Pancreas (tissue), 10 donors: ENCODE measurements at regions not wholly inside any gene's neighbourhood (a gene's known extent, or its start where the extent isn't known, plus 50 kb on each side); places are given as distances from the start of the nearest gene placed in this dataset.
"Not testable (repeated sequence)": the region's sequence is repeated elsewhere in the genome, so short reads cannot be mapped to it uniquely, and the experiment has no call there.

Experiments
- ATAC-seq, 4 donors: fragments of 200-7000 bp; cut with Tn5 transposase; one replicate each; pipeline versions ENCODE4 v1.8.0 to v1.9.1; 2020; ENCODE audit warnings: mild to moderate bottlenecking in 4 of 4, moderate library complexity in 4 of 4
- DNase-seq, 6 donors: peaks; one replicate each; pipeline ENCODE4 v3.0.0-alpha.2; 2020
- FAIRE-seq: peaks from 2 replicates; lab custom pipeline; 2012; peaks lifted over from hg19 to GRCh38; lab: Jason Lieb, UNC
- H3K27ac ChIP-seq, 4 donors: fragments of 200-600 bp; sonication (generic); 1 replicate in 3 of 4; 2 replicates in 1 of 4; pipeline versions ENCODE4 v1.5.0 to v1.8.0; 2020
- H3K27me3 ChIP-seq, 4 donors: fragments of 200-600 bp; one replicate each; pipeline ENCODE4 v1.8.0; 2021
- H3K36me3 ChIP-seq, 3 donors: fragments of 200-600 bp; sonication (generic) in 1 of 3; one replicate each; pipeline versions ENCODE4 v1.5.0 to v1.8.0; 2020 to 2021
- H3K4me1 ChIP-seq, 3 donors: fragments of 200-600 bp; one replicate each; pipeline ENCODE4 v1.8.0; 2021
- H3K4me3 ChIP-seq, 4 donors: fragments of 200-600 bp; sonication (generic) in 2 of 4; one replicate each; pipeline versions ENCODE4 v1.5.0 to v1.8.0; 2020 to 2021
- H3K9me3 ChIP-seq, 4 donors: fragments of 200-600 bp; one replicate each; pipeline ENCODE4 v1.8.0; 2021
- CTCF ChIP-seq, 4 donors: fragments of 200-600 bp; sonication (generic) in 3 of 4; IDR thresholded peaks; one replicate each; pipeline versions ENCODE4 v1.5.0 to v1.8.0; 2021; ENCODE audit warnings: antibody characterized with exemption in 4 of 4
- WGBS, 2 donors: extraction: QIAGEN DNeasy Blood & Tissue Kit; methylation state at CpG; one replicate each; pipeline ENCODE4 v1.1.7; 2013; 5-methylcytosine and 5-hydroxymethylcytosine counted together
- intact Hi-C, 3 donors: fragments of 100-400 bp; cut with DNase I; formaldehyde crosslinking; loops; one replicate each; pipeline versions ENCODE4 v1.11.1 to v1.14.2; 2022
- donor health status: healthy with polysubstance abuse.
- donor health status: DM: no; HTN: no; CAD: no; lungs with moderate emphysema.
- donor health status: DM: no; HTN: no; CAD: no.
- donor health status: control.
- donor health status: control.
- donor health status: Bipolar disorder and iron deficiency.
- donor health status: DM: yes; HTN: yes; CAD: no.
- donor health status: DM: no; HTN: no; CAD: no.
- donor health status: DM: no; HTN: no; CAD: no.
- donor health status: DM: yes; HTN: yes; CAD: no.

- intact Hi-C loops = no loop called here
- Histone ChIP-seq H3K4me1 (no peaks in the 10 kb centered on the region), H3K27me3 (no peaks in the 10 kb centered on the region), H3K9me3 (no peaks in the 10 kb centered on the region), H3K36me3 (no peaks in the 10 kb centered on the region), H3K27ac (no peak overlapping the region), H3K4me3 (no peak overlapping the region)
- ATAC-seq (no peak), DNase-seq (no peak), FAIRE-seq (no peak)
- TF ChIP-seq CTCF (IDR thresholded peaks at IDR 0.05) = no peak
- 72 to 81% methylated on average over 4 of the region's 4 CpGs for WGBS, 2 donors
These were observed 82.1 kb upstream of the BCHE start for GRCh38 chr3:165919284-165919683.

GRCh38 chr3:165918657-165918979, 81.4 kb upstream of the BCHE start:
- Histone ChIP-seq H3K4me1 (no peaks in the 10 kb centered on the region), H3K9me3 (no peaks in the 10 kb centered on the region), H3K4me3 (no peak overlapping the region), H3K27me3 (no peaks in the 10 kb centered on the region), H3K36me3 (no peaks in the 10 kb centered on the region), H3K27ac (no peak overlapping the region)
- TF ChIP-seq CTCF (IDR thresholded peaks at IDR 0.05) = no peak
- FAIRE-seq (no peak), DNase-seq (peak in 2 of 6 donors; percentile 22 to 68), ATAC-seq (no peak)
- WGBS, 2 donors = 93 to 95% methylated on average over 23 of the region's 23 CpGs
- intact Hi-C loops = no loop called here

GRCh38 chr3:165917938-165918656, 80.9 kb upstream of the BCHE start:
- H3K36me3 ChIP-seq, FAIRE-seq, intact Hi-C loops, H3K4me3 ChIP-seq, H3K9me3 ChIP-seq, H3K4me1 ChIP-seq, H3K27ac ChIP-seq, ATAC-seq, H3K27me3 ChIP-seq: not testable (repeated sequence)
- WGBS, 2 donors = 93 to 97% methylated on average over 17 to 24 of the region's 24 CpGs
- DNase-seq = peak in 1 of 6 donors; percentile 41

GRCh38 chr3:165915104-165915503, 77.9 kb upstream of the BCHE start:
- not testable (repeated sequence) for H3K36me3 ChIP-seq, ATAC-seq

GRCh38 chr3:165903885-165904630, 66.8 kb upstream of the BCHE start:
- Histone ChIP-seq H3K36me3 (no peaks in the 10 kb centered on the region), H3K27ac (no peak overlapping the region), H3K4me3 (no peak overlapping the region), H3K4me1 (no peaks in the 10 kb centered on the region), H3K9me3 (no peaks in the 10 kb centered on the region), H3K27me3 (no peaks in the 10 kb centered on the region)
- ATAC-seq (no peak), FAIRE-seq (no peak), DNase-seq (no peak)
- intact Hi-C loops = no loop called here
- WGBS, 2 donors = 64 to 73% methylated on average over 7 of the region's 7 CpGs
- TF ChIP-seq CTCF (IDR thresholded peaks at IDR 0.05) = no peak

More at GRCh38 chr3:165915104-165915503, 77.9 kb upstream of the BCHE start:
- H3K9me3 ChIP-seq, H3K27ac ChIP-seq, H3K27me3 ChIP-seq, H3K4me3 ChIP-seq, DNase-seq, FAIRE-seq, intact Hi-C loops, H3K4me1 ChIP-seq: not testable (repeated sequence)

GRCh38 chr3:165899066-165899465, 61.8 kb upstream of the BCHE start:
- intact Hi-C loops = no loop called here
- H3K27me3 ChIP-seq = no peaks in the 10 kb centered on the region
- DNase-seq = no peak
- no peak for TF ChIP-seq CTCF (IDR thresholded peaks at IDR 0.05)
- ATAC-seq = no peak
- 86 to 94% methylated on average over 1 of the region's 1 CpG for WGBS, 2 donors
- no peaks in the 10 kb centered on the region for H3K4me1 ChIP-seq
- no peak overlapping the region for H3K27ac ChIP-seq
- no peaks in the 10 kb centered on the region for H3K9me3 ChIP-seq
- H3K36me3 ChIP-seq = no peaks in the 10 kb centered on the region
- no peak for FAIRE-seq
- no peak overlapping the region for H3K4me3 ChIP-seq
